ENCODE measurements at regions not wholly inside any gene's neighbourhood (a gene's known extent, or its start where the extent isn't known, plus 50 kb on each side); places are given as distances from the start of the nearest gene placed in this dataset.

- intact Hi-C loops (cut with DNase I): no loop called here
- no peak overlapping the region for H3K4me3 ChIP-seq
- no peaks in the 10 kb centered on the region for H3K27me3 ChIP-seq
- H3K36me3 ChIP-seq: no peaks in the 10 kb centered on the region
- TF ChIP-seq POLR2A (IDR thresholded peaks at IDR 0.05): no peak
- no peak for TF ChIP-seq CTCF (IDR thresholded peaks at IDR 0.05)
- WGBS, 4 donors: 69 to 86% (median 79%) methylated on average over 1 of the region's 1 CpG
- DNase-seq (no peak), ATAC-seq (no peak)
- no peaks in the 10 kb centered on the region for H3K9me3 ChIP-seq
- no peaks in the 10 kb centered on the region for H3K4me1 ChIP-seq
- no peak overlapping the region for H3K27ac ChIP-seq
Observed at GRCh38 chrX:94515009-94515408, 841.0 kb downstream of the FAM133A start.

GRCh38 chrX:94524867-94525266 is 850.9 kb downstream of the FAM133A start:
- Histone ChIP-seq H3K27me3 (no peaks in the 10 kb centered on the region), H3K36me3 (no peaks in the 10 kb centered on the region), H3K4me3 (no peak overlapping the region), H3K9me3 (peaks cover 0 to 30% (median 6%) of the 10 kb centered on the region in 12 donors), H3K27ac (no peak overlapping the region), H3K4me1 (no peaks in the 10 kb centered on the region)
- DNase-seq (no peak), ATAC-seq (no peak)
- 27 to 43% (median 29%) methylated on average over 1 of the region's 1 CpG for WGBS, 4 donors
- intact Hi-C loops (cut with DNase I): no loop called here
- no peak for TF ChIP-seq CTCF (IDR thresholded peaks at IDR 0.05)
- no peak for TF ChIP-seq POLR2A (IDR thresholded peaks at IDR 0.05)

GRCh38 chrX:94545722-94546121 is 871.7 kb downstream of the FAM133A start:
- peaks cover 0 to 13% (median 0%) of the 10 kb centered on the region in 12 donors for H3K9me3 ChIP-seq
- no peak for ATAC-seq
- WGBS, 4 donors: 46 to 54% (median 51%) methylated on average over 2 of the region's 2 CpGs
- H3K4me1 ChIP-seq: no peaks in the 10 kb centered on the region
- H3K36me3 ChIP-seq: no peaks in the 10 kb centered on the region
- no peak overlapping the region for H3K27ac ChIP-seq
- TF ChIP-seq POLR2A (IDR thresholded peaks at IDR 0.05) (no peak), CTCF (IDR thresholded peaks at IDR 0.05) (no peak)
- no peaks in the 10 kb centered on the region for H3K27me3 ChIP-seq
- no peak overlapping the region for H3K4me3 ChIP-seq
- intact Hi-C loops (cut with DNase I): no loop called here
- no peak for DNase-seq

- Histone ChIP-seq H3K4me1 (no peaks in the 10 kb centered on the region), H3K27ac (no peak overlapping the region), H3K27me3 (no peaks in the 10 kb centered on the region), H3K36me3 (no peaks in the 10 kb centered on the region), H3K4me3 (no peak overlapping the region), H3K9me3 (no peaks in the 10 kb centered on the region)
- intact Hi-C loops (cut with DNase I): no loop called here
- DNase-seq (no peak), ATAC-seq (no peak)
- TF ChIP-seq POLR2A (IDR thresholded peaks at IDR 0.05) (no peak), CTCF (IDR thresholded peaks at IDR 0.05) (no peak)
- 75 to 81% (median 78%) methylated on average over 4 of the region's 4 CpGs for WGBS, 4 donors
Observed at GRCh38 chrX:94551831-94552230, 877.8 kb downstream of the FAM133A start.
